Gastroesophageal sphincter (tissue), 3 donors: ENCODE measurements at regions not wholly inside any gene's neighbourhood (a gene's known extent, or its start where the extent isn't known, plus 50 kb on each side); places are given as distances from the start of the nearest gene placed in this dataset.

Experiments used
- EP300 ChIP-seq: sonication (generic); formaldehyde crosslinking; IDR thresholded peaks from one replicate; pipeline ENCODE4 v1.6.1; 2017; ENCODE audit warnings: antibody characterized with exemption, mild to moderate bottlenecking
- POLR2AphosphoS5 ChIP-seq: sonication (generic); formaldehyde crosslinking; IDR thresholded peaks from one replicate; pipeline ENCODE4 v1.6.1; 2017; ENCODE audit warnings: antibody characterized with exemption
- TF ChIP-seq, protein P1 (sequence below), 4 experiments: fragments of 200-600 bp in 2 of 4; fragments of 450-650 bp in 2 of 4; sonication (generic) in 1 of 4; IDR thresholded peaks; one replicate each; pipeline ENCODE4 v1.5.1; 2017 to 2019; ENCODE audit warnings: antibody characterized with exemption in 4 of 4, mild to moderate bottlenecking in 2 of 4, moderate library complexity in 2 of 4

GRCh38 chr3:4900298-4900697 lies 78.9 kb upstream of the BHLHE40 start:
- TF ChIP-seq EP300 (no peak), POLR2AphosphoS5 (no peak)
- TF ChIP-seq, protein P1, sequence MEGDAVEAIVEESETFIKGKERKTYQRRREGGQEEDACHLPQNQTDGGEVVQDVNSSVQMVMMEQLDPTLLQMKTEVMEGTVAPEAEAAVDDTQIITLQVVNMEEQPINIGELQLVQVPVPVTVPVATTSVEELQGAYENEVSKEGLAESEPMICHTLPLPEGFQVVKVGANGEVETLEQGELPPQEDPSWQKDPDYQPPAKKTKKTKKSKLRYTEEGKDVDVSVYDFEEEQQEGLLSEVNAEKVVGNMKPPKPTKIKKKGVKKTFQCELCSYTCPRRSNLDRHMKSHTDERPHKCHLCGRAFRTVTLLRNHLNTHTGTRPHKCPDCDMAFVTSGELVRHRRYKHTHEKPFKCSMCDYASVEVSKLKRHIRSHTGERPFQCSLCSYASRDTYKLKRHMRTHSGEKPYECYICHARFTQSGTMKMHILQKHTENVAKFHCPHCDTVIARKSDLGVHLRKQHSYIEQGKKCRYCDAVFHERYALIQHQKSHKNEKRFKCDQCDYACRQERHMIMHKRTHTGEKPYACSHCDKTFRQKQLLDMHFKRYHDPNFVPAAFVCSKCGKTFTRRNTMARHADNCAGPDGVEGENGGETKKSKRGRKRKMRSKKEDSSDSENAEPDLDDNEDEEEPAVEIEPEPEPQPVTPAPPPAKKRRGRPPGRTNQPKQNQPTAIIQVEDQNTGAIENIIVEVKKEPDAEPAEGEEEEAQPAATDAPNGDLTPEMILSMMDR (IDR thresholded peaks at IDR 0.05), result no peak
